ENCODE measurements at regions not wholly inside any gene's neighbourhood (a gene's known extent, or its start where the extent isn't known, plus 50 kb on each side); places are given as distances from the start of the nearest gene placed in this dataset.

DNA sequence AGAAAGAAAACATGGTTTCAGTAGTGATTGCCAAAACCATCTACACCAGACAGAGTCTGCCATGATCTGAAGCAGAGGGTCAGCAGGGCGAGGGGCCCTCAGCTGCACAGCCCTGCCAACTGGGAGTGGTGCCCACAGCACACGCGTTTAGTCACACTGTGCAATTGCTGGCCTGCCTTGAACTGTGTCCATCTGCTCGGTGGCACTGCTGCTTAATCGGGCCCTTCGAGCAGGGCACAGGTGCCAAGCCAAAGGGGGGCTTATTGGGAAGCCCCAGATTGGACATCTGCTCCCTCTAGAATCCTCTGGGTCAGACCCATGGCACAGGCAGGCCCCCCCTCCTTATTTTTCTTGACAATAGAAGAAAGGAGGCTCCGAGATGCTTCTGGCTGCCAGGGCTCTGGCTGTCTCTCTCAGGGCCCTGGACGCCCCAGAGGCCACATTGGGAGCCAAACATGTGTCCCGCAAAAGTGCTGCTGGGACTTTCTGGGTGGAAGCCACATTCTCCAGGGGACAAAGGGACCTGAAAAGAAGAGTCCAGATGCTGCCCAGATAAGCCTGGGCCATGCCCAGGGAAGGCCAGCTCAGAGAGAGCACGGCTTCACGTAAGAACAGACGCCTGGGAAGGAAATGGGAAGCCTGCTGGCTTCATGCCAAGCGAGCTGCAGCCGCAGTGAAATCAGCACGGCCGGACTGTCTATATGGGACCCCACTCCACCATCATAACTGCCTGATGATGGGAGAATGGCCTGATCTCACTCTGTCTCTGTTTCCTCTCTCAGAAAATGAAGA is 349.2 kb downstream of the GADD45G start:
- H3K18ac ChIP-seq (ENCODE audit: extremely low read depth, low read length): no peak overlapping the region
- CTCF ChIA-PET (ENCODE audit: partially characterized antibody): interaction anchor here (1.3 to 2.2 kb wide), 2 partner anchors 9 to 356 kb away, joined by 3 to 8 read pairs; no protein-coding TSS in a partner anchor
- no peak overlapping the region for H3K14ac ChIP-seq (ENCODE audit: insufficient read length)
- TF ChIP-seq KDM4A (IDR thresholded peaks at IDR 0.05; ENCODE audit: low read depth, low read length, severe bottlenecking) (no peak), MAFK (IDR thresholded peaks at IDR 0.05; ENCODE audit: low read depth, low read length) (no peak), POU5F1 (IDR thresholded peaks at IDR 0.05; ENCODE audit: low read depth, low read length) (no peak), CTBP2 (IDR thresholded peaks at IDR 0.05; ENCODE audit: borderline replicate concordance, insufficient read depth, insufficient read length, low read length) (no peak), CHD2 (IDR thresholded peaks at IDR 0.05; ENCODE audit: low read length) (no peak), SUZ12 (IDR thresholded peaks at IDR 0.05; ENCODE audit: low read length) (no peak), TAF1 (IDR thresholded peaks at IDR 0.05; ENCODE audit: low read depth, low read length) (no peak), CREB1 (IDR thresholded peaks at IDR 0.05) (no peak), SAP30 (IDR thresholded peaks at IDR 0.05; ENCODE audit: insufficient read depth, insufficient replicate concordance, low read length) (no peak), SP1 (IDR thresholded peaks at IDR 0.05; ENCODE audit: low read depth, low read length) (no peak)
- TF ChIP-seq, protein P1, sequence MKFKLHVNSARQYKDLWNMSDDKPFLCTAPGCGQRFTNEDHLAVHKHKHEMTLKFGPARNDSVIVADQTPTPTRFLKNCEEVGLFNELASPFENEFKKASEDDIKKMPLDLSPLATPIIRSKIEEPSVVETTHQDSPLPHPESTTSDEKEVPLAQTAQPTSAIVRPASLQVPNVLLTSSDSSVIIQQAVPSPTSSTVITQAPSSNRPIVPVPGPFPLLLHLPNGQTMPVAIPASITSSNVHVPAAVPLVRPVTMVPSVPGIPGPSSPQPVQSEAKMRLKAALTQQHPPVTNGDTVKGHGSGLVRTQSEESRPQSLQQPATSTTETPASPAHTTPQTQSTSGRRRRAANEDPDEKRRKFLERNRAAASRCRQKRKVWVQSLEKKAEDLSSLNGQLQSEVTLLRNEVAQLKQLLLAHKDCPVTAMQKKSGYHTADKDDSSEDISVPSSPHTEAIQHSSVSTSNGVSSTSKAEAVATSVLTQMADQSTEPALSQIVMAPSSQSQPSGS (IDR thresholded peaks at IDR 0.05; ENCODE audit: low read length): no peak

More for the DNA sequence above, 349.2 kb downstream of the GADD45G start:
- Histone ChIP-seq H4K5ac (ENCODE audit: insufficient read length, low read depth, low read length) (no peak overlapping the region), H3K27me3 (replicated peaks in 1 of 4; ENCODE audit: control insufficient read depth in 3 of 4, extremely low read depth in 1 of 4, insufficient read depth in 3 of 4, low read length in 3 of 4) (no peaks in the 10 kb centered on the region), H3K9me3 (ENCODE audit: insufficient read depth in 2 of 2, low read depth in 1 of 2, low read length in 1 of 2) (peaks cover 0 to 2% of the 10 kb centered on the region in 2 experiments; a peak in 1 of 4 replicates), H2BK20ac (ENCODE audit: low read length) (no peak overlapping the region), H4K91ac (replicated peaks; ENCODE audit: insufficient read length, low read length) (no peak overlapping the region), H3K79me1 (ENCODE audit: low read depth, low read length) (no peaks in the 10 kb centered on the region), H3K4me3 (ENCODE audit: extremely low read depth in 1 of 4, insufficient read depth in 2 of 4, low read depth in 3 of 4, low read length in 4 of 4) (no peak overlapping the region), H3K4me1 (replicated peaks in 1 of 4; ENCODE audit: control insufficient read depth in 3 of 4, insufficient read depth in 4 of 4, low read length in 3 of 4) (peaks cover 2 to 4% (median 2%) of the 10 kb centered on the region in 4 experiments; a peak in 2 of 7 replicates), H3K79me2 (ENCODE audit: control insufficient read depth in 1 of 2, insufficient read depth in 2 of 2, low read length in 2 of 2) (no peaks in the 10 kb centered on the region), H4K20me1 (replicated peaks in 1 of 2; ENCODE audit: control insufficient read depth in 1 of 2, insufficient read depth in 2 of 2, low read length in 2 of 2) (no peaks in the 10 kb centered on the region), H3K36me3 (ENCODE audit: control insufficient read depth in 2 of 4, insufficient read depth in 4 of 4, low read length in 3 of 4) (no peaks in the 10 kb centered on the region), H3K27ac (ENCODE audit: low read depth, low read length) (no peak overlapping the region), H3K23me2 (ENCODE audit: low read depth, low read length) (no peaks in the 10 kb centered on the region), H2BK12ac (ENCODE audit: low read depth, low read length) (no peak overlapping the region), H3K4ac (replicated peaks; ENCODE audit: insufficient read length, low read depth, low read length) (no peak overlapping the region), H3K23ac (ENCODE audit: insufficient read length) (no peak overlapping the region), H3K4me2 (ENCODE audit: insufficient read depth in 1 of 2, low read depth in 2 of 2, low read length in 2 of 2) (no peak overlapping the region), H3K9ac (replicated peaks in 1 of 4; ENCODE audit: extremely low read depth in 1 of 4, low read depth in 3 of 4, low read length in 3 of 4) (no peak overlapping the region), H2AFZ (ENCODE audit: low read length) (no peak overlapping the region), H2BK120ac (replicated peaks; ENCODE audit: low read depth, low read length) (no peak overlapping the region), H2AK5ac (ENCODE audit: low read depth, low read length) (no peak overlapping the region), H2BK15ac (ENCODE audit: low read length) (no peak overlapping the region), H4K8ac (ENCODE audit: extremely low read depth, insufficient read depth, low read length) (no peak overlapping the region), H3K56ac (replicated peaks; ENCODE audit: insufficient read length, low read depth, low read length) (no peak overlapping the region), H2BK5ac (ENCODE audit: low read depth, low read length) (no peak overlapping the region)
- no peak for DNase-seq (ENCODE audit: low read depth in 1 of 2, low spot score in 2 of 2)
- WGBS, 2 experiments (ENCODE audit: extremely low coverage in 1 of 2, insufficient coverage in 1 of 2, insufficient read length in 1 of 2, insufficient replicate concordance in 2 of 2, low coverage in 1 of 2, low lambda C conversion rate in 2 of 2, missing lambda C conversion rate in 1 of 2): 91% methylated on average over 16 of the region's 16 CpGs; no CpG with 5 or more reads in 1 of the 2 experiments
- FAIRE-seq: no peak
- POLR2A ChIA-PET (ENCODE audit: partially characterized antibody): interaction anchor here (0.6 kb wide), 1 partner anchor 149 kb away, joined by 3 read pairs; no protein-coding TSS in a partner anchor

Measured in H1 (cell line).